ENCODE measurements at regions not wholly inside any gene's neighbourhood (a gene's known extent, or its start where the extent isn't known, plus 50 kb on each side); places are given as distances from the start of the nearest gene placed in this dataset.

DNA sequence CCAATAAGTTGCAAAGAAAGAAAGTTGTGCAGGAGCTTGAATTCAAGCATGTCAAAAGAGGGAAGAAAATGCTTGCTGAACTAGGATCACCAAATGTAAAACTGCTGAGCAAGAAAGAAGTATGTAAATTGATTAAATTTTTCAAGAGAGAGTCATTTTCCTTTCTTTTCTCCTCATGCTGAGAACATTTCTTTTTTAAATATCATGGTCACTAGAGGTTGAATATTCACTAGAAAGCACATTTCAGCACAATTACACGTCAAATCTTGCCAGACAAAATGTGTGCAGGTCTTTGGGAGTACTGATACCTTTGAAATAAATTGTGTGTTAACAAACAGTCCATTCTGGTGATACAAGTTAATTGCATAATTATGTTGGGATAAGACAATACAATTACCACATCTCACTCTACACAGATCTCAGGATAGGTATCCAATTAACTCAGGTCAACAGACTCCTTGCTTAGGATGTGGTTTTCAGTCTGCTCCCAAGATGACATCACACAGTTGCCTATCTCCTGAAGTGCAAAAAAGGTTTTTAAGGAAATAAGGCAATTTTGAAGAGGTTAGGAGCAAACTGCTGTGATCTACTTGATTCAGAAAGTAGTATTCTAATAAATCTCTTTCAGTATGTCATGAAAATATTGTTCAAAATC, 862.2 kb downstream of the RPS29 start:
- no peaks in the 10 kb centered on the region for H3K27me3 ChIP-seq (replicated peaks in 1 of 2; ENCODE audit: control insufficient read depth in 2 of 2, extremely low read depth in 1 of 2, insufficient read depth in 2 of 2, low read length in 1 of 2)
- CTCF ChIA-PET, result no interaction called here

GRCh38 chr14:48714366-48714765, 871.8 kb downstream of the RPS29 start:
- Histone ChIP-seq H3K36me3 (ENCODE audit: control insufficient read depth in 2 of 2, extremely low read depth in 1 of 2, insufficient read depth in 1 of 2, low read length in 1 of 2) (no peaks in the 10 kb centered on the region), H3K27me3 (replicated peaks in 1 of 2; ENCODE audit: control insufficient read depth in 2 of 2, extremely low read depth in 1 of 2, insufficient read depth in 2 of 2, low read length in 1 of 2) (no peaks in the 10 kb centered on the region), H3K9me3 (peaks cover 2% of the 10 kb centered on the region), H3K27ac (ENCODE audit: low read length) (no peak overlapping the region), H3K4me1 (ENCODE audit: control insufficient read depth in 1 of 2, extremely low read depth in 1 of 2, insufficient read depth in 2 of 2, low read length in 2 of 2) (no peaks in the 10 kb centered on the region), H3K4me3 (ENCODE audit: control insufficient read depth in 1 of 2, extremely low read depth in 1 of 2, low read length in 1 of 2) (no peak overlapping the region)
- 97% methylated on average over 5 of the region's 7 CpGs for WGBS (ENCODE audit: insufficient coverage)
- no peaks in the 10 kb centered on the region for H3K27me3 Mint-ChIP-seq
- H3K9me3 Mint-ChIP-seq, result peaks cover 3 to 8% (median 5%) of the 10 kb centered on the region in 3 donors
- H3K4me1 Mint-ChIP-seq, result no peaks in the 10 kb centered on the region
- ChIA-PET POLR2A (no interaction called here), CTCF (no interaction called here)
- DNase-seq, result no peak
- no peaks in the 10 kb centered on the region for H3K36me3 Mint-ChIP-seq
- no peak overlapping the region for H3K4me3 Mint-ChIP-seq
- ATAC-seq (replicated peaks in 1 of 4), result no peak
- no peak overlapping the region for H3K27ac Mint-ChIP-seq

More for the DNA sequence above, 862.2 kb downstream of the RPS29 start:
- WGBS (ENCODE audit: insufficient coverage), result no CpG with 5 or more reads among the region's 1 CpG
- H3K27ac ChIP-seq (ENCODE audit: low read length), result no peak overlapping the region
- no peaks in the 10 kb centered on the region for H3K36me3 ChIP-seq (ENCODE audit: control insufficient read depth in 2 of 2, extremely low read depth in 1 of 2, insufficient read depth in 1 of 2, low read length in 1 of 2)
- no peaks in the 10 kb centered on the region for H3K4me1 Mint-ChIP-seq
- H3K4me3 ChIP-seq (ENCODE audit: control insufficient read depth in 1 of 2, extremely low read depth in 1 of 2, low read length in 1 of 2), result no peak overlapping the region
- DNase-seq, result no peak
- H3K9me3 ChIP-seq, result peaks cover 2% of the 10 kb centered on the region
- no peaks in the 10 kb centered on the region for H3K36me3 Mint-ChIP-seq
- POLR2A ChIA-PET, result no interaction called here
- H3K9me3 Mint-ChIP-seq, result peaks cover 3 to 8% (median 3%) of the 10 kb centered on the region in 3 donors
- no peak for ATAC-seq (replicated peaks in 1 of 4)
- H3K27ac Mint-ChIP-seq, result no peak overlapping the region
- no peaks in the 10 kb centered on the region for H3K4me1 ChIP-seq (ENCODE audit: control insufficient read depth in 1 of 2, extremely low read depth in 1 of 2, insufficient read depth in 2 of 2, low read length in 2 of 2)
- H3K27me3 Mint-ChIP-seq, result no peaks in the 10 kb centered on the region
- H3K4me3 Mint-ChIP-seq, result no peak overlapping the region

DNA sequence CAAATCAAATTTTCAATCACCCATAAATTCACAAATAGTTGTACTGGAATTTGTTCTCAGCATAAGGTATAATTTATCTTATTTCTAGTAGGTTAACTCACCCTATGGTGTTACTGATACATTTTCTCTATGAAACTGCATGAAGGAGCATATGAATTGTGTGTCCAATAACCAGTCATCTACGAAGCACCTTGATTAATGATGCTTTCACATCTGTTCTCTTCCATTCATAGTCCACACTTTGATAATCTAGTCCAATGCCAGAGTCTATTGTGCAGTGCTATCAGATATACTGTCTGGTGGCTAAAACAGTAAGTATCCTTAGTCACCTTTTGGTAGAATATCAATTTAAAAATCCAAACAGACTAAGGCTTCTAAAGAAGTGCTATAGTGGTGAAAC, 876.0 kb downstream of the RPS29 start:
- Mint-ChIP-seq H3K27me3 (no peaks in the 10 kb centered on the region), H3K36me3 (no peaks in the 10 kb centered on the region), H3K4me1 (no peaks in the 10 kb centered on the region), H3K27ac (no peak overlapping the region), H3K4me3 (no peak overlapping the region), H3K9me3 (peaks cover 0 to 7% (median 0%) of the 10 kb centered on the region in 3 donors)
- H3K9me3 ChIP-seq, result no peaks in the 10 kb centered on the region
- no peaks in the 10 kb centered on the region for H3K36me3 ChIP-seq (ENCODE audit: control insufficient read depth in 2 of 2, extremely low read depth in 1 of 2, insufficient read depth in 1 of 2, low read length in 1 of 2)
- H3K27me3 ChIP-seq (replicated peaks in 1 of 2; ENCODE audit: control insufficient read depth in 2 of 2, extremely low read depth in 1 of 2, insufficient read depth in 2 of 2, low read length in 1 of 2), result no peaks in the 10 kb centered on the region
- ChIA-PET CTCF (no interaction called here), POLR2A (no interaction called here)
- H3K4me1 ChIP-seq (ENCODE audit: control insufficient read depth in 1 of 2, extremely low read depth in 1 of 2, insufficient read depth in 2 of 2, low read length in 2 of 2), result no peaks in the 10 kb centered on the region
- ATAC-seq (replicated peaks in 1 of 4), result no peak
- DNase-seq, result no peak
- no peak overlapping the region for H3K27ac ChIP-seq (ENCODE audit: low read length)
- WGBS (ENCODE audit: insufficient coverage), result no CpG with 5 or more reads among the region's 1 CpG
- H3K4me3 ChIP-seq (ENCODE audit: control insufficient read depth in 1 of 2, extremely low read depth in 1 of 2, low read length in 1 of 2), result no peak overlapping the region

DNA sequence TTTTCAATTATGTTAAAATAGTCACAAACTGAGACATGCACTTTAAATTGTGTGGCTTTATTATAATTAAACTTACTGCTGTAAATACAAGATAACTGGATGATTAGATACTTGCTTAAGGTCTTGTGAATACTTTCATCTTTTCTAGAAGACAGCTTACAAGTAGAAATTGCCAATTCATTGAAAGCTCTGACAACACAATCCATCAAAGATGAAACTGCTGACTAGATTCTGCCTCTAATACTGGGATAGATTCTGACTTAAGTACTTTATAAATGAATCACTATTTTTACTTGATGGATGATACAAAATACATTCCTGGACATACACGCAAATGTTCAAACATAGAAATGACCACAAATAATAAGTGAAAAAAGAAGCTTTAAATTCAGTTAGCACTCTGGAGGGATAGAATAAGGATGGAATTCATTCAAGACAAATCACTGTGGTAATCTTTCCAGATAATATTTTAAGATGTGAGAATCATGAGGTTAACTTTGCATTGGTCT, 876.8 kb downstream of the RPS29 start:
- H3K9me3 ChIP-seq, result no peaks in the 10 kb centered on the region
- Mint-ChIP-seq H3K36me3 (no peaks in the 10 kb centered on the region), H3K4me3 (no peak overlapping the region), H3K9me3 (peaks cover 0 to 7% (median 0%) of the 10 kb centered on the region in 3 donors), H3K4me1 (no peaks in the 10 kb centered on the region), H3K27ac (no peak overlapping the region), H3K27me3 (no peaks in the 10 kb centered on the region)
- DNase-seq, result no peak
- H3K4me3 ChIP-seq (ENCODE audit: control insufficient read depth in 1 of 2, extremely low read depth in 1 of 2, low read length in 1 of 2), result no peak overlapping the region
- H3K4me1 ChIP-seq (ENCODE audit: control insufficient read depth in 1 of 2, extremely low read depth in 1 of 2, insufficient read depth in 2 of 2, low read length in 2 of 2), result no peaks in the 10 kb centered on the region
- no peaks in the 10 kb centered on the region for H3K27me3 ChIP-seq (replicated peaks in 1 of 2; ENCODE audit: control insufficient read depth in 2 of 2, extremely low read depth in 1 of 2, insufficient read depth in 2 of 2, low read length in 1 of 2)
- ATAC-seq (replicated peaks in 1 of 4), result no peak
- no peaks in the 10 kb centered on the region for H3K36me3 ChIP-seq (ENCODE audit: control insufficient read depth in 2 of 2, extremely low read depth in 1 of 2, insufficient read depth in 1 of 2, low read length in 1 of 2)
- no peak overlapping the region for H3K27ac ChIP-seq (ENCODE audit: low read length)
- WGBS (ENCODE audit: insufficient coverage), result no CpG with 5 or more reads among the region's 1 CpG
- ChIA-PET CTCF (no interaction called here), POLR2A (no interaction called here)

DNA sequence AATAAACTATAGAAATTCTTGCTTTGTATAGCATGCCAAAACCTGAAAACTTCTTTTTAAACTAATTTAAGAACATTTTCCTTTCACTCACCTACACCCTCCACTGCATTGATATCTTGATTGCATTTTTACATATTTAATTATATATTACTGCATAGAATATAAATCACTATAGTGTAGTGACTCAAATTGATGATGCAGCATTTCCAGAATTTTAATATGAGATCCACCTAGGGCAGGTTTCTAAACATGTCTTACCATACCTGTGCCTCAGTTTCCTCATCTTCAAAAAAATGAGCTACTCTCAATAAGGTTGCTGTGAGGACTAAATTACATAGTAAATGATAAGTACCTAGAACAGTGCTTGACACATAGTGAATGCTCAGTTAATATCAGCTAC, 881.5 kb downstream of the RPS29 start:
- POLR2A ChIA-PET, result no interaction called here
- H3K27ac ChIP-seq (ENCODE audit: low read length), result no peak overlapping the region
- ATAC-seq (replicated peaks in 1 of 4), result no peak
- H3K4me3 ChIP-seq (ENCODE audit: control insufficient read depth in 1 of 2, extremely low read depth in 1 of 2, low read length in 1 of 2), result no peak overlapping the region
- Mint-ChIP-seq H3K27ac (no peak overlapping the region), H3K4me3 (no peak overlapping the region), H3K9me3 (peaks cover 6 to 10% (median 8%) of the 10 kb centered on the region in 3 donors), H3K4me1 (no peaks in the 10 kb centered on the region), H3K27me3 (no peaks in the 10 kb centered on the region), H3K36me3 (no peaks in the 10 kb centered on the region)
- no peak for DNase-seq
- no peaks in the 10 kb centered on the region for H3K36me3 ChIP-seq (ENCODE audit: control insufficient read depth in 2 of 2, extremely low read depth in 1 of 2, insufficient read depth in 1 of 2, low read length in 1 of 2)
- H3K4me1 ChIP-seq (ENCODE audit: control insufficient read depth in 1 of 2, extremely low read depth in 1 of 2, insufficient read depth in 2 of 2, low read length in 2 of 2), result no peaks in the 10 kb centered on the region
- no peaks in the 10 kb centered on the region for H3K9me3 ChIP-seq
- no peaks in the 10 kb centered on the region for H3K27me3 ChIP-seq (replicated peaks in 1 of 2; ENCODE audit: control insufficient read depth in 2 of 2, extremely low read depth in 1 of 2, insufficient read depth in 2 of 2, low read length in 1 of 2)
- CTCF ChIA-PET, result no interaction called here

DNA sequence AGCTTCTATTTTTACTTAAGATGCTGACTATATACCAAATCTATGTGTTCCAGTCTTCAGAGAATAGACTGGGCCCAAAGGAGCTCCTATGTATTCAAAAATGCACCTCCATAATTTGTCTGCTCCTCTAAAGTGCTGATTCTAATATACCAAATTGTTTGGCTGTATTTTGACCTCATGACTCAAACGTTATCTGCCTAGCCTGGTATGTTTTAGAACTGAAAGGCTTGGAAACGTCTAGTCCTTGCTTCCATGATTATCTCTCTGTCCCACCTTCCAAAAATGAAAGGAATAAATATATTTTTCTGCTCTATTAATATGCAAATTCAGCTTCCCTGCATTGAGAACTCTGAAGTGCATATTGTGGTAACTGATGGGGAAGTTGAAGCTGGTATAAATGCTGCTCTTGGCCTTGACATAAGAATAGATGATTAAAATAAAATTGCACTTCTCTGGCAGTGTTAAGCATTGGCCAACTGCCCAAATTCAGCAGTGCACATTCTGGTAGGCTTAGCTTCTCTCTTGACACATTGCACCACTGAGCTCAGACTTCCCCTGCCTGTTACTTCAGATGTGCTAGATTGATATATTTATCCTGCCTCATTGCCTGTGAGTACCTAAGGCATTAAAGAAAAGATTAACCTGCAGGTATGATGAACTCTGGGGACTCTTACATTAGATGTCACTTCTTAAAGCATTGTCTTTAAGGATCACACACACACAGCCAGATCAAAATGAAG, 882.3 kb downstream of the RPS29 start:
- ATAC-seq (replicated peaks in 1 of 4), result no peak
- Mint-ChIP-seq H3K4me1 (no peaks in the 10 kb centered on the region), H3K27ac (no peak overlapping the region), H3K36me3 (no peaks in the 10 kb centered on the region), H3K27me3 (no peaks in the 10 kb centered on the region), H3K9me3 (peaks cover 7 to 11% (median 10%) of the 10 kb centered on the region in 3 donors), H3K4me3 (no peak overlapping the region)
- WGBS (ENCODE audit: insufficient coverage), result no CpG with 5 or more reads among the region's 2 CpGs
- Histone ChIP-seq H3K27ac (ENCODE audit: low read length) (no peak overlapping the region), H3K4me1 (ENCODE audit: control insufficient read depth in 1 of 2, extremely low read depth in 1 of 2, insufficient read depth in 2 of 2, low read length in 2 of 2) (no peaks in the 10 kb centered on the region), H3K36me3 (ENCODE audit: control insufficient read depth in 2 of 2, extremely low read depth in 1 of 2, insufficient read depth in 1 of 2, low read length in 1 of 2) (no peaks in the 10 kb centered on the region), H3K9me3 (no peaks in the 10 kb centered on the region), H3K4me3 (ENCODE audit: control insufficient read depth in 1 of 2, extremely low read depth in 1 of 2, low read length in 1 of 2) (no peak overlapping the region), H3K27me3 (replicated peaks in 1 of 2; ENCODE audit: control insufficient read depth in 2 of 2, extremely low read depth in 1 of 2, insufficient read depth in 2 of 2, low read length in 1 of 2) (no peaks in the 10 kb centered on the region)
- no peak for DNase-seq
- ChIA-PET POLR2A (interaction anchor here in 1 of 2 donors (0.6 kb wide), 2 partner anchors 474 to 1260 kb away, joined by 3 read pairs; no protein-coding TSS in a partner anchor), CTCF (no interaction called here)
